ENCODE measurements at regions not wholly inside any gene's neighbourhood (a gene's known extent, or its start where the extent isn't known, plus 50 kb on each side); places are given as distances from the start of the nearest gene placed in this dataset.

- TF ChIP-seq CTCF (IDR thresholded peaks at IDR 0.05) (no peak), EZH2 (IDR thresholded peaks at IDR 0.05) (no peak), EZH2phosphoT487 (IDR thresholded peaks at IDR 0.05) (no peak)
Observed at GRCh38 chr7:114364151-114364550, 50.5 kb upstream of the FOXP2 start.

All from neural progenitor cell (in vitro differentiated cells).